ENCODE measurements at regions not wholly inside any gene's neighbourhood (a gene's known extent, or its start where the extent isn't known, plus 50 kb on each side); places are given as distances from the start of the nearest gene placed in this dataset.

GRCh38 chr2:125424266-125424785, 1231.6 kb upstream of the GYPC start:
- no peaks in the 10 kb centered on the region for H3K27me3 Mint-ChIP-seq (ENCODE audit: insufficient read depth)
- no peak overlapping the region for H3K27ac Mint-ChIP-seq
- no peak for DNase-seq
- H3K4me1 Mint-ChIP-seq (ENCODE audit: low read depth) = no peaks in the 10 kb centered on the region
- TF ChIP-seq CTCF (IDR thresholded peaks at IDR 0.05) = no peak
- no peaks in the 10 kb centered on the region; the same call in 1 of the 2 replicates for H3K9me3 Mint-ChIP-seq
- no peaks in the 10 kb centered on the region for H3K36me3 Mint-ChIP-seq (ENCODE audit: low read depth)
- no peak overlapping the region for H3K4me3 Mint-ChIP-seq

GRCh38 chr2:125427721-125428315, 1228.1 kb upstream of the GYPC start:
- H3K4me1 Mint-ChIP-seq (ENCODE audit: low read depth) = no peaks in the 10 kb centered on the region
- no peak for DNase-seq
- H3K9me3 Mint-ChIP-seq = no peaks in the 10 kb centered on the region; the same call in 1 of the 2 replicates
- H3K27me3 Mint-ChIP-seq (ENCODE audit: insufficient read depth) = no peaks in the 10 kb centered on the region
- no peak overlapping the region for H3K4me3 Mint-ChIP-seq
- TF ChIP-seq CTCF (IDR thresholded peaks at IDR 0.05) = no peak
- H3K27ac Mint-ChIP-seq = no peak overlapping the region
- no peaks in the 10 kb centered on the region for H3K36me3 Mint-ChIP-seq (ENCODE audit: low read depth)

- no peak for TF ChIP-seq CTCF (IDR thresholded peaks at IDR 0.05)
- Mint-ChIP-seq H3K36me3 (ENCODE audit: low read depth) (no peaks in the 10 kb centered on the region), H3K9me3 (peaks cover 13% of the 10 kb centered on the region), H3K4me3 (no peak overlapping the region), H3K4me1 (ENCODE audit: low read depth) (no peaks in the 10 kb centered on the region), H3K27ac (no peak overlapping the region), H3K27me3 (ENCODE audit: insufficient read depth) (no peaks in the 10 kb centered on the region)
- DNase-seq = no peak
These were observed 1211.9 kb upstream of the GYPC start for GRCh38 chr2:125444106-125444505.

- H3K4me3 Mint-ChIP-seq = no peak overlapping the region
- peaks cover 13% of the 10 kb centered on the region for H3K9me3 Mint-ChIP-seq
- H3K27ac Mint-ChIP-seq = no peak overlapping the region
- H3K27me3 Mint-ChIP-seq (ENCODE audit: insufficient read depth) = no peaks in the 10 kb centered on the region
- no peak for TF ChIP-seq CTCF (IDR thresholded peaks at IDR 0.05)
- H3K36me3 Mint-ChIP-seq (ENCODE audit: low read depth) = no peaks in the 10 kb centered on the region
- H3K4me1 Mint-ChIP-seq (ENCODE audit: low read depth) = no peaks in the 10 kb centered on the region
- no peak for DNase-seq
These were observed 1210.5 kb upstream of the GYPC start for GRCh38 chr2:125445495-125445894.

GRCh38 chr2:125450092-125450491, 1205.9 kb upstream of the GYPC start:
- no peaks in the 10 kb centered on the region for H3K4me1 Mint-ChIP-seq (ENCODE audit: low read depth)
- no peaks in the 10 kb centered on the region for H3K27me3 Mint-ChIP-seq (ENCODE audit: insufficient read depth)
- no peaks in the 10 kb centered on the region for H3K36me3 Mint-ChIP-seq (ENCODE audit: low read depth)
- H3K27ac Mint-ChIP-seq = no peak overlapping the region
- no peak for TF ChIP-seq CTCF (IDR thresholded peaks at IDR 0.05)
- H3K4me3 Mint-ChIP-seq = no peak overlapping the region
- no peak for DNase-seq
- H3K9me3 Mint-ChIP-seq = peaks cover 13% of the 10 kb centered on the region
